ENCODE measurements at regions not wholly inside any gene's neighbourhood (a gene's known extent, or its start where the extent isn't known, plus 50 kb on each side); places are given as distances from the start of the nearest gene placed in this dataset.
"Not testable (repeated sequence)": the region's sequence is repeated elsewhere in the genome, so short reads cannot be mapped to it uniquely, and the experiment has no call there.

GRCh38 chrX:67213686-67214085 lies 330.1 kb upstream of the AR start:
- H3K9ac ChIP-seq (ENCODE audit: extremely low read depth, low read length, poor library complexity, severe bottlenecking); H3K27me3 ChIP-seq (ENCODE audit: control insufficient read depth, insufficient read depth, low read length, poor library complexity, severe bottlenecking); H3K36me3 ChIP-seq (ENCODE audit: control insufficient read depth, insufficient read depth, low read length); DNase-seq; H3K27ac ChIP-seq (ENCODE audit: low read depth, low read length); H3K27me3 Mint-ChIP-seq (ENCODE audit: insufficient read depth); H3K36me3 Mint-ChIP-seq (ENCODE audit: low read depth); H3K27ac Mint-ChIP-seq; H3K9me3 ChIP-seq (ENCODE audit: control insufficient read depth, low read length); H3K4me1 ChIP-seq (ENCODE audit: control insufficient read depth, insufficient read depth, low read length); H3K4me3 ChIP-seq (ENCODE audit: low read length); H3K4me3 Mint-ChIP-seq; H3K4me1 Mint-ChIP-seq: not testable (repeated sequence)
- H3K9me3 Mint-ChIP-seq, result peaks cover 43% of the 10 kb centered on the region
- 92% methylated on average over 2 of the region's 3 CpGs; no CpG with 5 or more reads in 1 of the 2 experiments for WGBS, 2 experiments (ENCODE audit: insufficient coverage in 1 of 2, insufficient read length in 1 of 2)

- Histone ChIP-seq H3K4me3 (ENCODE audit: low read length) (no peak overlapping the region), H3K36me3 (ENCODE audit: control insufficient read depth, insufficient read depth, low read length) (no peaks in the 10 kb centered on the region), H3K9me3 (ENCODE audit: control insufficient read depth, low read length) (no peaks in the 10 kb centered on the region), H3K27ac (ENCODE audit: low read depth, low read length) (no peak overlapping the region), H3K9ac (ENCODE audit: extremely low read depth, low read length, poor library complexity, severe bottlenecking) (no peak overlapping the region), H3K4me1 (ENCODE audit: control insufficient read depth, insufficient read depth, low read length) (no peaks in the 10 kb centered on the region), H3K27me3 (ENCODE audit: control insufficient read depth, insufficient read depth, low read length, poor library complexity, severe bottlenecking) (no peaks in the 10 kb centered on the region)
- DNase-seq, result no peak
- no peaks in the 10 kb centered on the region for H3K36me3 Mint-ChIP-seq (ENCODE audit: low read depth)
- TF ChIP-seq, protein P1, sequence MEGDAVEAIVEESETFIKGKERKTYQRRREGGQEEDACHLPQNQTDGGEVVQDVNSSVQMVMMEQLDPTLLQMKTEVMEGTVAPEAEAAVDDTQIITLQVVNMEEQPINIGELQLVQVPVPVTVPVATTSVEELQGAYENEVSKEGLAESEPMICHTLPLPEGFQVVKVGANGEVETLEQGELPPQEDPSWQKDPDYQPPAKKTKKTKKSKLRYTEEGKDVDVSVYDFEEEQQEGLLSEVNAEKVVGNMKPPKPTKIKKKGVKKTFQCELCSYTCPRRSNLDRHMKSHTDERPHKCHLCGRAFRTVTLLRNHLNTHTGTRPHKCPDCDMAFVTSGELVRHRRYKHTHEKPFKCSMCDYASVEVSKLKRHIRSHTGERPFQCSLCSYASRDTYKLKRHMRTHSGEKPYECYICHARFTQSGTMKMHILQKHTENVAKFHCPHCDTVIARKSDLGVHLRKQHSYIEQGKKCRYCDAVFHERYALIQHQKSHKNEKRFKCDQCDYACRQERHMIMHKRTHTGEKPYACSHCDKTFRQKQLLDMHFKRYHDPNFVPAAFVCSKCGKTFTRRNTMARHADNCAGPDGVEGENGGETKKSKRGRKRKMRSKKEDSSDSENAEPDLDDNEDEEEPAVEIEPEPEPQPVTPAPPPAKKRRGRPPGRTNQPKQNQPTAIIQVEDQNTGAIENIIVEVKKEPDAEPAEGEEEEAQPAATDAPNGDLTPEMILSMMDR (conservative IDR thresholded peaks at IDR 0.05), result no peak
- no peak overlapping the region for H3K27ac Mint-ChIP-seq
- H3K9me3 Mint-ChIP-seq, result peaks cover 25% of the 10 kb centered on the region
- 75% methylated on average over 2 of the region's 4 CpGs; no CpG with 5 or more reads in 1 of the 2 experiments for WGBS, 2 experiments (ENCODE audit: insufficient coverage in 1 of 2, insufficient read length in 1 of 2)
- no peak overlapping the region for H3K4me3 Mint-ChIP-seq
- no peaks in the 10 kb centered on the region for H3K27me3 Mint-ChIP-seq (ENCODE audit: insufficient read depth)
- H3K4me1 Mint-ChIP-seq, result peaks cover 3% of the 10 kb centered on the region
Measured at GRCh38 chrX:67207912-67208311, 335.9 kb upstream of the AR start.

GRCh38 chrX:67159437-67159836 lies 384.4 kb upstream of the AR start:
- Mint-ChIP-seq H3K4me1 (no peaks in the 10 kb centered on the region), H3K36me3 (ENCODE audit: low read depth) (no peaks in the 10 kb centered on the region), H3K9me3 (peaks cover 71% of the 10 kb centered on the region), H3K27me3 (ENCODE audit: insufficient read depth) (no peaks in the 10 kb centered on the region), H3K4me3 (no peak overlapping the region), H3K27ac (no peak overlapping the region)
- Histone ChIP-seq H3K9ac (ENCODE audit: extremely low read depth, low read length, poor library complexity, severe bottlenecking) (no peak overlapping the region), H3K4me3 (ENCODE audit: low read length) (no peak overlapping the region), H3K36me3 (ENCODE audit: control insufficient read depth, insufficient read depth, low read length) (no peaks in the 10 kb centered on the region), H3K27me3 (ENCODE audit: control insufficient read depth, insufficient read depth, low read length, poor library complexity, severe bottlenecking) (no peaks in the 10 kb centered on the region), H3K9me3 (ENCODE audit: control insufficient read depth, low read length) (peaks cover 6% of the 10 kb centered on the region), H3K27ac (ENCODE audit: low read depth, low read length) (no peak overlapping the region), H3K4me1 (ENCODE audit: control insufficient read depth, insufficient read depth, low read length) (no peaks in the 10 kb centered on the region)
- 90% methylated on average over 2 of the region's 2 CpGs; no CpG with 5 or more reads in 1 of the 2 experiments for WGBS, 2 experiments (ENCODE audit: insufficient coverage in 1 of 2, insufficient read length in 1 of 2)
- TF ChIP-seq, protein P1 (conservative IDR thresholded peaks at IDR 0.05), result no peak
- no peak for DNase-seq

DNA sequence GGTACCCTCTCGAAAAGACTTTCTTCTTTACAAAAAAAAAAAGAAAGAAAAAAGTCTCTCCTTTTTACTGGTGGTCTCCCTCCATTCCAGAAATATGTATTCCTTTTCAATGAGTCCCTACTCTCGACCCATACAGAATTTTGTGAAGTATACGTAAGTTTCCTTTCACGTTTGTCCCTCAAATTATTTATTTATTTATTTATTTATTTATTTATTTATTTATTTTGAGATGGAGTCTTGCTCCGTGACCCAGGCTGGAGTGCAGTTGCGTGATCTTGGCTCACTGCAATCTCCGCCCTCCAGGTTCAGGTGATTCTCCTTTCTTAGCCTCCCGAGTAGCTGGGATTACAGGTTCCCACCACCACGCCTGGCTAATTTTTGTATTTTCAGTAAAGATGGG lies 429.2 kb upstream of the AR start:
- H3K36me3 Mint-ChIP-seq (ENCODE audit: low read depth), result no peaks in the 10 kb centered on the region
- no peak overlapping the region for H3K4me3 Mint-ChIP-seq
- no peaks in the 10 kb centered on the region for H3K4me1 ChIP-seq (ENCODE audit: control insufficient read depth, insufficient read depth, low read length)
- no peaks in the 10 kb centered on the region for H3K27me3 ChIP-seq (ENCODE audit: control insufficient read depth, insufficient read depth, low read length, poor library complexity, severe bottlenecking)
- H3K36me3 ChIP-seq (ENCODE audit: control insufficient read depth, insufficient read depth, low read length), result no peaks in the 10 kb centered on the region
- no peaks in the 10 kb centered on the region for H3K9me3 ChIP-seq (ENCODE audit: control insufficient read depth, low read length)
- H3K4me1 Mint-ChIP-seq, result no peaks in the 10 kb centered on the region
- TF ChIP-seq, protein P1 (conservative IDR thresholded peaks at IDR 0.05), result no peak
- no peak for DNase-seq
- H3K4me3 ChIP-seq (ENCODE audit: low read length), result no peak overlapping the region
- no peak overlapping the region for H3K27ac ChIP-seq (ENCODE audit: low read depth, low read length)
- no peak overlapping the region for H3K9ac ChIP-seq (ENCODE audit: extremely low read depth, low read length, poor library complexity, severe bottlenecking)
- no peak overlapping the region for H3K27ac Mint-ChIP-seq
- no peaks in the 10 kb centered on the region for H3K27me3 Mint-ChIP-seq (ENCODE audit: insufficient read depth)
- WGBS, 2 experiments (ENCODE audit: insufficient coverage in 1 of 2, insufficient read length in 1 of 2), result 91 to 100% methylated on average over 1 to 6 of the region's 9 CpGs
- peaks cover 30% of the 10 kb centered on the region for H3K9me3 Mint-ChIP-seq

Measured in endodermal cell (in vitro differentiated cells).